Body of pancreas (tissue), 4 donors: ENCODE measurements at regions not wholly inside any gene's neighbourhood (a gene's known extent, or its start where the extent isn't known, plus 50 kb on each side); places are given as distances from the start of the nearest gene placed in this dataset.
"Not testable (repeated sequence)": the region's sequence is repeated elsewhere in the genome, so short reads cannot be mapped to it uniquely, and the experiment has no call there.

Source experiments
- CTCF ChIP-seq, 7 experiments: fragments of 450-650 bp in 4 of 7; fragments of 200-600 bp in 3 of 7; sonication (generic) in 3 of 7; IDR thresholded peaks; one replicate each; pipeline ENCODE4 v1.5.1; 2016 to 2019; ENCODE audit warnings: antibody characterized with exemption in 7 of 7
- POLR2A ChIP-seq, 3 donors: fragments of 450-650 bp; IDR thresholded peaks; one replicate each; pipeline ENCODE4 v1.6.1; 2016; ENCODE audit warnings: antibody characterized with exemption in 3 of 3, mild to moderate bottlenecking in 2 of 3

GRCh38 chr4:3983518-3984125 is 217.4 kb downstream of the ADRA2C start:
- TF ChIP-seq POLR2A, CTCF (IDR thresholded peaks at IDR 0.05): not testable (repeated sequence)
